ENCODE measurements at regions not wholly inside any gene's neighbourhood (a gene's known extent, or its start where the extent isn't known, plus 50 kb on each side); places are given as distances from the start of the nearest gene placed in this dataset.

DNA sequence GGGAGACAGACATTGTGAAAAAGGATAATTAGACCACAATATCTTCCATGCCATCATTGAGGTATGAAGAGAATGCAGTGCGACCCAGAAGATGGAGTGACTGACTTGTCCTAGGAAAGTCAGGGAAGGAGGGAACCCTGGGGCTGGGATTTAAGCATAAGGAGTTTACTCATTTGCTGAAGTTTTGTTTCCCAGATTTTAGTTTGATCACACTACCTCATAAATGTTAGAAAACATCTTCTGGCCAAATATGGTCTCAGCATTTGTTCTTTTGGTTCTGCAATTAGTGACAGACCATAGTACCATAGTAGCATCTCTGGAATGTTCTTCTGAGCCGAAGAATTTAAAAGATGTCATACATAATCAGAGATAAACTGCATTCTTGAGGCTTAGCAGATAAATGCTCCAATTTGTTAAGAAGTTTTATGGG is 96.5 kb upstream of the PGRMC2 start:
- Mint-ChIP-seq H3K4me3 (peak overlapping the region; percentile 8; the same call in 1 of the 2 replicates), H3K9me3 (no peaks in the 10 kb centered on the region), H3K4me1 (ENCODE audit: low read depth) (peaks cover 76% of the 10 kb centered on the region), H3K27me3 (ENCODE audit: insufficient read depth) (peaks cover 2% of the 10 kb centered on the region; the same call in 1 of the 2 replicates), H3K36me3 (ENCODE audit: low read depth) (0 out of 2 replicates have a peak, but pooled peaks cover 4% of the 10 kb centered on the region), H3K27ac (peak overlapping the region; percentile 79)
- TF ChIP-seq, protein P1, sequence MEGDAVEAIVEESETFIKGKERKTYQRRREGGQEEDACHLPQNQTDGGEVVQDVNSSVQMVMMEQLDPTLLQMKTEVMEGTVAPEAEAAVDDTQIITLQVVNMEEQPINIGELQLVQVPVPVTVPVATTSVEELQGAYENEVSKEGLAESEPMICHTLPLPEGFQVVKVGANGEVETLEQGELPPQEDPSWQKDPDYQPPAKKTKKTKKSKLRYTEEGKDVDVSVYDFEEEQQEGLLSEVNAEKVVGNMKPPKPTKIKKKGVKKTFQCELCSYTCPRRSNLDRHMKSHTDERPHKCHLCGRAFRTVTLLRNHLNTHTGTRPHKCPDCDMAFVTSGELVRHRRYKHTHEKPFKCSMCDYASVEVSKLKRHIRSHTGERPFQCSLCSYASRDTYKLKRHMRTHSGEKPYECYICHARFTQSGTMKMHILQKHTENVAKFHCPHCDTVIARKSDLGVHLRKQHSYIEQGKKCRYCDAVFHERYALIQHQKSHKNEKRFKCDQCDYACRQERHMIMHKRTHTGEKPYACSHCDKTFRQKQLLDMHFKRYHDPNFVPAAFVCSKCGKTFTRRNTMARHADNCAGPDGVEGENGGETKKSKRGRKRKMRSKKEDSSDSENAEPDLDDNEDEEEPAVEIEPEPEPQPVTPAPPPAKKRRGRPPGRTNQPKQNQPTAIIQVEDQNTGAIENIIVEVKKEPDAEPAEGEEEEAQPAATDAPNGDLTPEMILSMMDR (IDR thresholded peaks at IDR 0.05): no peak
- peak; percentile 92 for DNase-seq

DNA sequence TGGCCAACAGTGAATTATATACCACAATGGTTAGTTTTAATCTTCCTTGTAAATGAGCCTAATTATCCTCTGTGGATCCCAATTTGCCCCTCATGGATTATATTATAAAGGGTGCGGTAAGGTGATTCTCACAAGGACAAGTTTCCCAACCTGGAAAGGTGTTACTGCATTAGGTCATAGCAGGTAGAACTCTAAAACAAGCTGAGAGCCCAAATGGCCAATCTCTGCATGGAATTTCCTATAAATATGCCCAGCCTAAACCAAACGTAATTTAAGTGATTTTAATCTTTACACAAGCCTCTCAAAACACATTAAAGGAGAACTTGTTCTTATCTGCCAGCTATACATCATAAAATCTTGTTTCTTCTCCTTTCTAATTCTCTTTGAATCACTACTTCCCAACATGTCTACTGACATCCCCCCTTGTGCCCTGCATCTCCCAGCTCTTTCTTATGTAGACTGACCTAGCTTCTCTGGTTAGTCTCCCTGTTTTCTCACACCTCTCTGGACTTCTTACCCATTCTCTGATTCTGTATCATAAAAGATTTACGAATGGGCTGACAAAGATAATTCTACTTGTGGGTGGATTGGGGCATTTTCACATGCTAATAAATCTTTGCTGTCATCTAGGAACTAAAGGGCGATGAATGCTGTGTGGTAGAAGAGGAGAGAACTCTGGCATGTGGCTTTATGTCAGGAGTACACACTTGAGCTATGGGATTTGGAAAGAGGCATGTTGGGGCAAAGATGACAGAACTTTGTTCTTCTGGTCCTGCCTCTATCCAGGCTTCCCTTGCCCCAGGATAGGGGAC is 94.3 kb upstream of the PGRMC2 start:
- Mint-ChIP-seq H3K4me3 (no peak overlapping the region), H3K27me3 (ENCODE audit: insufficient read depth) (peaks cover under 1% of the 10 kb centered on the region; the same call in 1 of the 2 replicates), H3K4me1 (ENCODE audit: low read depth) (peaks cover 59% of the 10 kb centered on the region), H3K36me3 (ENCODE audit: low read depth) (peaks cover 10% of the 10 kb centered on the region), H3K27ac (no peak overlapping the region; the same call in 1 of the 2 replicates), H3K9me3 (peaks cover 5% of the 10 kb centered on the region)
- no peak for DNase-seq
- TF ChIP-seq, protein P1 (IDR thresholded peaks at IDR 0.05): no peak

DNA sequence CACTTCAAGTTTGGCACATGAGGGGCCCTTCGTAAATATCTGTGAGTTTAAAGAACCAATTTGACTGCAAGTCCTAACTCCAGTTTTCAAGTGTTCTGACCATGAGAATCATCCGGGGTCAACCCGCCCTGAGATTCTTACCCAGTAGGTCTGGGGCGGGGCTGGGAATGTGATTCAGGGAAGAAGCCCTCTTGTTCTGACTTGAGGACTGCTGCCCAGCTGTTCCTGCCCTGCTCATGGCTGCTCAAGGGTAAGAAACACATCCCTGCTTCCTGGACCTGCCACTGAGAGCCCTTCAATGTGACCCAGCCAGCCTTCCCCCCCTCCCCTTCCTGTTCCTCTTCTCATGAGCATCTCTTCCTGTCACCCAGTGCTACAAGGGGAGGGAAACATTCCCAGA is 92.7 kb upstream of the PGRMC2 start:
- Mint-ChIP-seq H3K4me3 (no peak overlapping the region), H3K9me3 (peaks cover 13% of the 10 kb centered on the region), H3K4me1 (ENCODE audit: low read depth) (peaks cover 43% of the 10 kb centered on the region), H3K27me3 (ENCODE audit: insufficient read depth) (no peaks in the 10 kb centered on the region), H3K36me3 (ENCODE audit: low read depth) (peaks cover 19% of the 10 kb centered on the region), H3K27ac (no peak overlapping the region)
- DNase-seq: no peak
- TF ChIP-seq, protein P1 (IDR thresholded peaks at IDR 0.05): no peak

DNA sequence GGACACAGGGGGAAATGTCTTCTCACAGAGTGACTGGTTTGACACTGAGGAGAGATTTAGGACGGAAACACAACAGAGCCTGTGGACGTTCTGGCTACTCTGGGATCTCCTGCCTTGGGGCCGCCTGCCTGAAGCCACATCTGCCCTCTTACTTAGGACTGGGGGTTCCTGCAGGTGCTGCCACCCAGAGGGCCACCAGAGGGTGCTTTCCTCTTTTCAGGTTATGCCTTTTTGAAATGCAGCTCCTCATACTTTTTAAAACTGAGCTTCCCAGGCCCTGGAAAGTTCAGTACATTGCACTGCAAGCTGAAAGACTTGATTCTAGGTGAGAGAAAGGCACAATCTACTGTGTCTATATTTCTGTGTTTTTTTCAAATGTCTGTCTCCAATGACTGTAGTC is 92.2 kb upstream of the PGRMC2 start:
- Mint-ChIP-seq H3K4me1 (ENCODE audit: low read depth) (peaks cover 38% of the 10 kb centered on the region), H3K4me3 (no peak overlapping the region), H3K27ac (no peak overlapping the region), H3K27me3 (ENCODE audit: insufficient read depth) (no peaks in the 10 kb centered on the region), H3K36me3 (ENCODE audit: low read depth) (peaks cover 19% of the 10 kb centered on the region), H3K9me3 (peaks cover 13% of the 10 kb centered on the region)
- TF ChIP-seq, protein P1 (IDR thresholded peaks at IDR 0.05): peak; percentile 79
- peak; percentile 36 for DNase-seq

DNA sequence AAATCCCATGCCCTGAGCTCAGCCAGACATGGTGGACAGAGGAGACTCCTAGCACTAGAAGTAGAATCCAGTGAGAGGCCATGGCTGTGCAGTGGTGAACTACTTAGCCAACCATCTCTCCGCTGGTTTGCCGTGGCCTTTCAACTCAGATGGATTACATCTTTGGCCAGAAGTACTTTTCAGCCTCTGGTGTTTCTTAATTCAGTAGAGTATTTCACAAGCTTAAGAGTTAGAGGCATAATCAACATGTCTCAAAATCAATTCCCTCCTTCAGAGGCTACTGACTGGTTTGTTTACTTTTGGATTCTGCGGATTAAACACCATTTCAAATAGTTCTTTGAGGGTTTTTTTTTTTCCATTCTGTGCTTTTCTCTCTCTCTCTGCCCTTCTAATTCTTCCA is 91.1 kb upstream of the PGRMC2 start:
- DNase-seq: no peak
- no peaks in the 10 kb centered on the region for H3K27me3 Mint-ChIP-seq (ENCODE audit: insufficient read depth)
- peaks cover 13% of the 10 kb centered on the region for H3K9me3 Mint-ChIP-seq
- H3K36me3 Mint-ChIP-seq (ENCODE audit: low read depth): peaks cover 19% of the 10 kb centered on the region
- no peak overlapping the region for H3K4me3 Mint-ChIP-seq
- H3K27ac Mint-ChIP-seq: no peak overlapping the region
- TF ChIP-seq, protein P1 (IDR thresholded peaks at IDR 0.05): no peak
- H3K4me1 Mint-ChIP-seq (ENCODE audit: low read depth): peaks cover 26% of the 10 kb centered on the region

All from HFFc6 (cell line).